ENCODE measurements at regions not wholly inside any gene's neighbourhood (a gene's known extent, or its start where the extent isn't known, plus 50 kb on each side); places are given as distances from the start of the nearest gene placed in this dataset.

DNA sequence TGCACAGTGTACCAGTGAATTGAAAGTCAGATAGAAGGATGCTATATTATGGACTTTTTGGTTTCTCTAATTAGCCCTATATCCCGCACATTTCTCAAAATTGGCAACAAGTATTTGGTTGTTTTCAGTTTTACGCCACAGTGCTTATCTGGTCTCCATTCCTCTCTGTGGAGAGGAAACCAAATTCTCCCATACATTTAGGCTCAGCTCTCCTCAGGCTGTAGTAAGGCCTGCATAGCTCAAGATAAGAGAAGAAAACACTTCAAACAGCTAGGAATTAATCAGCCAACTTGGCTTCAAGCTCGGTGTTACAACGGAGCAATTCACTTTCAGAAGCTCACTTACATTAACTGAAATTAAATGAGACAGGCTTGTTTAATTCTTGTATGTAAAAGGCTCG, 263.2 kb downstream of the PDHA2 start:
- TF ChIP-seq, protein P1, sequence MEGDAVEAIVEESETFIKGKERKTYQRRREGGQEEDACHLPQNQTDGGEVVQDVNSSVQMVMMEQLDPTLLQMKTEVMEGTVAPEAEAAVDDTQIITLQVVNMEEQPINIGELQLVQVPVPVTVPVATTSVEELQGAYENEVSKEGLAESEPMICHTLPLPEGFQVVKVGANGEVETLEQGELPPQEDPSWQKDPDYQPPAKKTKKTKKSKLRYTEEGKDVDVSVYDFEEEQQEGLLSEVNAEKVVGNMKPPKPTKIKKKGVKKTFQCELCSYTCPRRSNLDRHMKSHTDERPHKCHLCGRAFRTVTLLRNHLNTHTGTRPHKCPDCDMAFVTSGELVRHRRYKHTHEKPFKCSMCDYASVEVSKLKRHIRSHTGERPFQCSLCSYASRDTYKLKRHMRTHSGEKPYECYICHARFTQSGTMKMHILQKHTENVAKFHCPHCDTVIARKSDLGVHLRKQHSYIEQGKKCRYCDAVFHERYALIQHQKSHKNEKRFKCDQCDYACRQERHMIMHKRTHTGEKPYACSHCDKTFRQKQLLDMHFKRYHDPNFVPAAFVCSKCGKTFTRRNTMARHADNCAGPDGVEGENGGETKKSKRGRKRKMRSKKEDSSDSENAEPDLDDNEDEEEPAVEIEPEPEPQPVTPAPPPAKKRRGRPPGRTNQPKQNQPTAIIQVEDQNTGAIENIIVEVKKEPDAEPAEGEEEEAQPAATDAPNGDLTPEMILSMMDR (IDR thresholded peaks at IDR 0.05; ENCODE audit: poor library complexity) = no peak
- no peak for TF ChIP-seq EZH2 (IDR thresholded peaks at IDR 0.05; ENCODE audit: borderline replicate concordance)
- TF ChIP-seq EZH2phosphoT487 (IDR thresholded peaks at IDR 0.05; ENCODE audit: low read depth, severe bottlenecking, unreplicated experiment) = no peak
